ENCODE measurements at regions not wholly inside any gene's neighbourhood (a gene's known extent, or its start where the extent isn't known, plus 50 kb on each side); places are given as distances from the start of the nearest gene placed in this dataset.

DNA sequence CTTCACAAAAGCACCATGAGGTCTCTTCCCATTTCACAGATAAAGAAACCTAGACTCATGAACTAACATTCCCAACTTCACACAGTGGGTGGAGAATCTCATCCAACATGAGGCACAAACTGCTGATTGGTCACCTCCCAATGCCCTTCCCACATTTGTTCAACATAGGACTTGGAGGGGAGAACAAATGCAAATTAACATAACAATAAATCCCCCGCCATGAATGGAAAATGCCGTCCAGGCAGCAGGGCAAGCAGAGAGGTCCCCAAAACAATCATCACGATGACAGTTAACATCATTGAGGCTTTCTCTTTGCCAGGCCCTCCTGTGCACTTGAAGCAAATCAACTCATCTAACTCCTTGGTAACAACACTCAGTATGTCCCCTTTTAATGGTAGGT is 185.3 kb downstream of the TMEM132E start:
- Histone ChIP-seq H3K9ac (ENCODE audit: low read depth in 1 of 2, low read length in 2 of 2) (no peak overlapping the region), H3K9me3 (ENCODE audit: control insufficient read depth in 4 of 4, low read length in 3 of 4) (no peaks in the 10 kb centered on the region), H3K27ac (ENCODE audit: low read depth in 1 of 2, low read length in 2 of 2) (no peak overlapping the region), H3K4me1 (ENCODE audit: control insufficient read depth in 4 of 4, insufficient read depth in 4 of 4, low read length in 3 of 4) (no peaks in the 10 kb centered on the region), H3K4me3 (ENCODE audit: low read depth in 1 of 3, low read length in 3 of 3) (no peak overlapping the region), H3K27me3 (ENCODE audit: control insufficient read depth in 4 of 4, insufficient read depth in 4 of 4, low read length in 3 of 4) (no peaks in the 10 kb centered on the region), H3K36me3 (ENCODE audit: control insufficient read depth in 4 of 4, insufficient read depth in 3 of 4, low read depth in 1 of 4, low read length in 3 of 4) (no peaks in the 10 kb centered on the region)
- TF ChIP-seq, protein P1, sequence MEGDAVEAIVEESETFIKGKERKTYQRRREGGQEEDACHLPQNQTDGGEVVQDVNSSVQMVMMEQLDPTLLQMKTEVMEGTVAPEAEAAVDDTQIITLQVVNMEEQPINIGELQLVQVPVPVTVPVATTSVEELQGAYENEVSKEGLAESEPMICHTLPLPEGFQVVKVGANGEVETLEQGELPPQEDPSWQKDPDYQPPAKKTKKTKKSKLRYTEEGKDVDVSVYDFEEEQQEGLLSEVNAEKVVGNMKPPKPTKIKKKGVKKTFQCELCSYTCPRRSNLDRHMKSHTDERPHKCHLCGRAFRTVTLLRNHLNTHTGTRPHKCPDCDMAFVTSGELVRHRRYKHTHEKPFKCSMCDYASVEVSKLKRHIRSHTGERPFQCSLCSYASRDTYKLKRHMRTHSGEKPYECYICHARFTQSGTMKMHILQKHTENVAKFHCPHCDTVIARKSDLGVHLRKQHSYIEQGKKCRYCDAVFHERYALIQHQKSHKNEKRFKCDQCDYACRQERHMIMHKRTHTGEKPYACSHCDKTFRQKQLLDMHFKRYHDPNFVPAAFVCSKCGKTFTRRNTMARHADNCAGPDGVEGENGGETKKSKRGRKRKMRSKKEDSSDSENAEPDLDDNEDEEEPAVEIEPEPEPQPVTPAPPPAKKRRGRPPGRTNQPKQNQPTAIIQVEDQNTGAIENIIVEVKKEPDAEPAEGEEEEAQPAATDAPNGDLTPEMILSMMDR (IDR thresholded peaks at IDR 0.05; ENCODE audit: low read depth, low read length, missing input control) = no peak
- TF ChIP-seq JUND (IDR thresholded peaks at IDR 0.05) = no peak
- no peak for TF ChIP-seq YY1 (IDR thresholded peaks at IDR 0.05)
- TF ChIP-seq HNF4A (conservative IDR thresholded peaks at IDR 0.05) = no peak
- TF ChIP-seq, protein P2, sequence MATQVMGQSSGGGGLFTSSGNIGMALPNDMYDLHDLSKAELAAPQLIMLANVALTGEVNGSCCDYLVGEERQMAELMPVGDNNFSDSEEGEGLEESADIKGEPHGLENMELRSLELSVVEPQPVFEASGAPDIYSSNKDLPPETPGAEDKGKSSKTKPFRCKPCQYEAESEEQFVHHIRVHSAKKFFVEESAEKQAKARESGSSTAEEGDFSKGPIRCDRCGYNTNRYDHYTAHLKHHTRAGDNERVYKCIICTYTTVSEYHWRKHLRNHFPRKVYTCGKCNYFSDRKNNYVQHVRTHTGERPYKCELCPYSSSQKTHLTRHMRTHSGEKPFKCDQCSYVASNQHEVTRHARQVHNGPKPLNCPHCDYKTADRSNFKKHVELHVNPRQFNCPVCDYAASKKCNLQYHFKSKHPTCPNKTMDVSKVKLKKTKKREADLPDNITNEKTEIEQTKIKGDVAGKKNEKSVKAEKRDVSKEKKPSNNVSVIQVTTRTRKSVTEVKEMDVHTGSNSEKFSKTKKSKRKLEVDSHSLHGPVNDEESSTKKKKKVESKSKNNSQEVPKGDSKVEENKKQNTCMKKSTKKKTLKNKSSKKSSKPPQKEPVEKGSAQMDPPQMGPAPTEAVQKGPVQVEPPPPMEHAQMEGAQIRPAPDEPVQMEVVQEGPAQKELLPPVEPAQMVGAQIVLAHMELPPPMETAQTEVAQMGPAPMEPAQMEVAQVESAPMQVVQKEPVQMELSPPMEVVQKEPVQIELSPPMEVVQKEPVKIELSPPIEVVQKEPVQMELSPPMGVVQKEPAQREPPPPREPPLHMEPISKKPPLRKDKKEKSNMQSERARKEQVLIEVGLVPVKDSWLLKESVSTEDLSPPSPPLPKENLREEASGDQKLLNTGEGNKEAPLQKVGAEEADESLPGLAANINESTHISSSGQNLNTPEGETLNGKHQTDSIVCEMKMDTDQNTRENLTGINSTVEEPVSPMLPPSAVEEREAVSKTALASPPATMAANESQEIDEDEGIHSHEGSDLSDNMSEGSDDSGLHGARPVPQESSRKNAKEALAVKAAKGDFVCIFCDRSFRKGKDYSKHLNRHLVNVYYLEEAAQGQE (IDR thresholded peaks at IDR 0.05) = no peak
- TF ChIP-seq TAF1 (conservative IDR thresholded peaks at IDR 0.05) = no peak
- TF ChIP-seq, protein P3, sequence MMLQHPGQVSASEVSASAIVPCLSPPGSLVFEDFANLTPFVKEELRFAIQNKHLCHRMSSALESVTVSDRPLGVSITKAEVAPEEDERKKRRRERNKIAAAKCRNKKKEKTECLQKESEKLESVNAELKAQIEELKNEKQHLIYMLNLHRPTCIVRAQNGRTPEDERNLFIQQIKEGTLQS (IDR thresholded peaks at IDR 0.05) = no peak
- TF ChIP-seq, protein P4, sequence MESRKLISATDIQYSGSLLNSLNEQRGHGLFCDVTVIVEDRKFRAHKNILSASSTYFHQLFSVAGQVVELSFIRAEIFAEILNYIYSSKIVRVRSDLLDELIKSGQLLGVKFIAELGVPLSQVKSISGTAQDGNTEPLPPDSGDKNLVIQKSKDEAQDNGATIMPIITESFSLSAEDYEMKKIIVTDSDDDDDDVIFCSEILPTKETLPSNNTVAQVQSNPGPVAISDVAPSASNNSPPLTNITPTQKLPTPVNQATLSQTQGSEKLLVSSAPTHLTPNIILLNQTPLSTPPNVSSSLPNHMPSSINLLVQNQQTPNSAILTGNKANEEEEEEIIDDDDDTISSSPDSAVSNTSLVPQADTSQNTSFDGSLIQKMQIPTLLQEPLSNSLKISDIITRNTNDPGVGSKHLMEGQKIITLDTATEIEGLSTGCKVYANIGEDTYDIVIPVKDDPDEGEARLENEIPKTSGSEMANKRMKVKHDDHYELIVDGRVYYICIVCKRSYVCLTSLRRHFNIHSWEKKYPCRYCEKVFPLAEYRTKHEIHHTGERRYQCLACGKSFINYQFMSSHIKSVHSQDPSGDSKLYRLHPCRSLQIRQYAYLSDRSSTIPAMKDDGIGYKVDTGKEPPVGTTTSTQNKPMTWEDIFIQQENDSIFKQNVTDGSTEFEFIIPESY (IDR thresholded peaks at IDR 0.05) = no peak
- no peak for TF ChIP-seq FOXA2 (IDR thresholded peaks at IDR 0.05)
- TF ChIP-seq HNF4G (IDR thresholded peaks at IDR 0.05) = no peak
- TF ChIP-seq RAD21 (IDR thresholded peaks at IDR 0.05) = no peak
- TF ChIP-seq SP1 (IDR thresholded peaks at IDR 0.05) = no peak
- TF ChIP-seq GABPA (IDR thresholded peaks at IDR 0.05 in 1 of 2, conservative IDR thresholded peaks at IDR 0.05 in 1 of 2) = no peak
- TF ChIP-seq FOXA1 (IDR thresholded peaks at IDR 0.05) = no peak
- WGBS = 62% methylated on average over 3 of the region's 3 CpGs
- no peak for DNase-seq (ENCODE audit: low spot score)

DNA sequence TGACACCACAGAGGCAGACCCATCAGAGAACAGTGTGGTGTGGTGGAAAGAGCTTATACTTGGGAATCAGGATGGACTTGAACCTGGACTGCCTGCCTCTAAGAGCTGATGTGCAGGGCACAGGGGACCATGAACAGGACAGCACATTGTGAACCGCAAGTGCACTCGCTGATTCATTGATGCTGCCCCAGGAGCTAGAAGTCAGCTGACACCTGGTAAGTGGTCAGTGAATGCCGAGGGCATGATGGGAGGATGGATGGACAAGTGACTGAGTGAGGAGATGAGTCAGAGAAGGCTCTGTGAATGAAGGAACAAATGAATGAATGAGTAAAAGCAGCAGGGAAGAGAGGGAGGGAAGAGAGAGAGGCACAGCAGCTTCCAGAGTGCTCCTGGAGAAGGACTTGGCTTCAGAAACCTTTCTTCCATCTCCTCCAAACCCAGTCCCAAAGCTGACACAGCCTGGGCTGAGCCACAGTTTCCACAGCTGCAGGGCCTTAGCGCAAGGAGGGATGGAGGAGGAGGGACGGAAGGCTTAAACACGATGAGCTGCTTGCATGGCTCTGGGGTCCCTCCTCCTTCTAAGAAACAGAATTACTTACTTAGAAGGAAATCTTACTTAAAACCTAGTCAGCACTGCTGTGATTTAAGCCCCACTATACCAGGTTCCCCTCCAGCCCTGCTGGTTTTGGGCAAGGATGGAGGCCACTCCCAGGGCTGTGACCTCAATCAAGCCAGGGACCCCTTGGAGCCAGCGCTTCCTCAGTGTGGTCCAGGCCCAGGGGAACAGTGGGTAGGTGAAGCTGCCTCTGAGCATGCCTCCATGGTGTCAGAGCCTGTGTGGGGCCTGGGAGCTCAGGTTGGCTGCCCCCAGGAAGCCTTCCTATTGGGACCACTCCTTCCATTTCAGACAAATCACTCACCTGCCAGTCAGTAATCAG is 184.6 kb downstream of the TMEM132E start:
- no peak for DNase-seq (ENCODE audit: low spot score)
- Histone ChIP-seq H3K9ac (ENCODE audit: low read depth in 1 of 2, low read length in 2 of 2) (no peak overlapping the region), H3K9me3 (ENCODE audit: control insufficient read depth in 4 of 4, low read length in 3 of 4) (no peaks in the 10 kb centered on the region), H3K4me3 (ENCODE audit: low read depth in 1 of 3, low read length in 3 of 3) (no peak overlapping the region), H3K4me1 (ENCODE audit: control insufficient read depth in 4 of 4, insufficient read depth in 4 of 4, low read length in 3 of 4) (no peaks in the 10 kb centered on the region), H3K27me3 (ENCODE audit: control insufficient read depth in 4 of 4, insufficient read depth in 4 of 4, low read length in 3 of 4) (no peaks in the 10 kb centered on the region), H3K36me3 (ENCODE audit: control insufficient read depth in 4 of 4, insufficient read depth in 3 of 4, low read depth in 1 of 4, low read length in 3 of 4) (no peaks in the 10 kb centered on the region), H3K27ac (ENCODE audit: low read depth in 1 of 2, low read length in 2 of 2) (no peak overlapping the region)
- WGBS = 79% methylated on average over 7 of the region's 7 CpGs
- TF ChIP-seq TAF1 (conservative IDR thresholded peaks at IDR 0.05) (no peak), FOXA1 (IDR thresholded peaks at IDR 0.05) (no peak), HNF4G (IDR thresholded peaks at IDR 0.05) (no peak), JUND (IDR thresholded peaks at IDR 0.05) (no peak), HNF4A (conservative IDR thresholded peaks at IDR 0.05) (no peak)
- TF ChIP-seq, protein P3 (IDR thresholded peaks at IDR 0.05) = no peak
